ENCODE measurements at regions not wholly inside any gene's neighbourhood (a gene's known extent, or its start where the extent isn't known, plus 50 kb on each side); places are given as distances from the start of the nearest gene placed in this dataset.

- TF ChIP-seq, protein P1, sequence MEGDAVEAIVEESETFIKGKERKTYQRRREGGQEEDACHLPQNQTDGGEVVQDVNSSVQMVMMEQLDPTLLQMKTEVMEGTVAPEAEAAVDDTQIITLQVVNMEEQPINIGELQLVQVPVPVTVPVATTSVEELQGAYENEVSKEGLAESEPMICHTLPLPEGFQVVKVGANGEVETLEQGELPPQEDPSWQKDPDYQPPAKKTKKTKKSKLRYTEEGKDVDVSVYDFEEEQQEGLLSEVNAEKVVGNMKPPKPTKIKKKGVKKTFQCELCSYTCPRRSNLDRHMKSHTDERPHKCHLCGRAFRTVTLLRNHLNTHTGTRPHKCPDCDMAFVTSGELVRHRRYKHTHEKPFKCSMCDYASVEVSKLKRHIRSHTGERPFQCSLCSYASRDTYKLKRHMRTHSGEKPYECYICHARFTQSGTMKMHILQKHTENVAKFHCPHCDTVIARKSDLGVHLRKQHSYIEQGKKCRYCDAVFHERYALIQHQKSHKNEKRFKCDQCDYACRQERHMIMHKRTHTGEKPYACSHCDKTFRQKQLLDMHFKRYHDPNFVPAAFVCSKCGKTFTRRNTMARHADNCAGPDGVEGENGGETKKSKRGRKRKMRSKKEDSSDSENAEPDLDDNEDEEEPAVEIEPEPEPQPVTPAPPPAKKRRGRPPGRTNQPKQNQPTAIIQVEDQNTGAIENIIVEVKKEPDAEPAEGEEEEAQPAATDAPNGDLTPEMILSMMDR (IDR thresholded peaks at IDR 0.05) = no peak
- intact Hi-C loops (cut with micrococcal nuclease) = no loop called here
- ChIA-PET POLR2A (no interaction called here), CTCF (interaction anchor here (0.6 kb wide), 1 partner anchor 15 kb away, joined by 4 read pairs; no protein-coding TSS in a partner anchor)
- H3K27me3 Mint-ChIP-seq = peaks cover 14% of the 10 kb centered on the region
- H3K9me3 Mint-ChIP-seq = no peaks in the 10 kb centered on the region
- no peak overlapping the region for H3K4me3 Mint-ChIP-seq
- no peaks in the 10 kb centered on the region for H3K4me1 Mint-ChIP-seq (ENCODE audit: low read depth)
- no peaks in the 10 kb centered on the region for H3K36me3 Mint-ChIP-seq (ENCODE audit: low read depth)
- DNase-seq = no peak
- no peak overlapping the region for H3K27ac Mint-ChIP-seq
- no peak for ATAC-seq
Measured at GRCh38 chr17:79385962-79386563, 224.8 kb downstream of the RBFOX3 start.

- no peak overlapping the region for H3K27ac Mint-ChIP-seq
- ChIA-PET POLR2A (interaction anchor here (0.7 kb wide), 1 partner anchor 16 kb away, joined by 3 read pairs; no protein-coding TSS in a partner anchor), CTCF (no interaction called here)
- TF ChIP-seq, protein P1 (IDR thresholded peaks at IDR 0.05) = no peak
- DNase-seq (no peak), ATAC-seq (no peak)
- H3K36me3 Mint-ChIP-seq (ENCODE audit: low read depth) = no peaks in the 10 kb centered on the region
- H3K27me3 Mint-ChIP-seq = peaks cover 10% of the 10 kb centered on the region
- intact Hi-C loops (cut with micrococcal nuclease) = no loop called here
- no peak overlapping the region for H3K4me3 Mint-ChIP-seq
- no peaks in the 10 kb centered on the region for H3K4me1 Mint-ChIP-seq (ENCODE audit: low read depth)
- no peaks in the 10 kb centered on the region for H3K9me3 Mint-ChIP-seq
Measured at GRCh38 chr17:79382313-79382712, 228.5 kb downstream of the RBFOX3 start.

DNA sequence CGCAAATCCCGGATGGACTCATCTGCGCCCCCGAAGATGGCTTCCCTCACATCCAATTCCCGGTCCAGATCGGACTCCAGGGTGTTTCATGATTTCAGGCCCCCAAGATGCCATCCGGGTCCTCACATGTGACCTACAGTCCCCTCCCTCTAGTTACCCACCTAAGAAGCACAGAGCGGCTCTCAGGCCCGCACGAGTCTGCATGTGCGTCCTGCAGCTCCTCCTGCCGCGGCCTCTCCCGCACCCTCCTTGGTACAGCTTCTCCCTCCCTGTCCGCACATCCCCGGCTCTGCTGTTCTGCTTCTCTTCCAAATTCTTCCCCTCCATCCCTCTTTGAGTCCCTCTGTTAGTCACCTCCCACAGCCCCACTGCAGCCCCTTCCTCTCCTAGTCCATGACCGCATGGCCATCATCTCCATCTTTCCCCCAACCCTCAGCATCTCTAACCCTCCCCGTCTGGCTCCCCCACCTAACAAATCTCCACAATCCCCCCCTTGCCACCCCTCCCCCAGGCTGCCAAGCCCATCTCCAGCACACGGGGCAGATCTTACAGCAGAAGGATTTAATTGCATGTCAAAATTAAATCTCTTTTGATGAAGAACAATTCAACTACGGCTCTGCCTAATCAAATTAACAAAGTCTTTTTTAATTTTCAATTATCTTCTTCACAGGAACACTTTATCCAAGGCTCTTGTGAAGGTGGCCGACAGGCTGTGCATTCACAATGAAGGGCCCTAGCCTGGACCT, 231.0 kb downstream of the RBFOX3 start:
- ATAC-seq = no peak
- Mint-ChIP-seq H3K36me3 (ENCODE audit: low read depth) (no peaks in the 10 kb centered on the region), H3K4me3 (no peak overlapping the region), H3K27me3 (peaks cover 17% of the 10 kb centered on the region), H3K27ac (no peak overlapping the region), H3K9me3 (no peaks in the 10 kb centered on the region), H3K4me1 (ENCODE audit: low read depth) (no peaks in the 10 kb centered on the region)
- intact Hi-C loops (cut with micrococcal nuclease) = no loop called here
- CTCF ChIA-PET = interaction anchor here (1.5 kb wide), 1 partner anchor 14 kb away, joined by 5 read pairs; no protein-coding TSS in a partner anchor
- POLR2A ChIA-PET = no interaction called here
- TF ChIP-seq, protein P1 (IDR thresholded peaks at IDR 0.05) = no peak
- no peak for DNase-seq

DNA sequence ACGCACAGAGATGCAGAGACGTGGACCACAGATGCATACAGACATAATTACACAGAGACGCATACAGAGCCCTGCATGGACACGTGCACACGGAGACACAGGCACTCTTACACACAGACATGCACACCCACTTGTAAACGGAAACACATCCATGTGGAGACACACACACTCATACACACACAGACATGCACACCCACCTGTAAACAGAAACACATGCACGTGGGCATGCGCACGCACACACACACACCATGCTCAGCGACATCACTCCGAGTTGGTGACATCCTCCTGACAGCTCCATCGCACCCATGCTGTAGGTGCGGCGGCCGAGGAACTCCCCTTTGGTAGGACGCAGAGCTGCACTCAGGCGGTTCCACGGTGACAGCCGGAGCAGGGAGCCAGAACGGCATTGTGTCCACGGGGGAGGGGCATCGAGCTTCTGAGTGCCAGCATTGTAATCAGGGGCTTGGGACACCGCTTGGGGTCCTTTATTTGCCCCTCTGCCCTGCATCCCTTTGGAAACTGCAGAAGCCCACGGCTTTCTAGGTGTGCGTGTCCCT, 233.5 kb downstream of the RBFOX3 start:
- ChIA-PET CTCF (no interaction called here), POLR2A (no interaction called here)
- TF ChIP-seq, protein P1 (IDR thresholded peaks at IDR 0.05) = no peak
- Mint-ChIP-seq H3K36me3 (ENCODE audit: low read depth) (no peaks in the 10 kb centered on the region), H3K4me3 (no peak overlapping the region), H3K27ac (no peak overlapping the region), H3K9me3 (no peaks in the 10 kb centered on the region), H3K4me1 (ENCODE audit: low read depth) (no peaks in the 10 kb centered on the region), H3K27me3 (peaks cover 19% of the 10 kb centered on the region)
- no peak for ATAC-seq
- intact Hi-C loops (cut with micrococcal nuclease) = no loop called here
- no peak for DNase-seq

GRCh38 chr17:79374807-79375206, 236.0 kb downstream of the RBFOX3 start:
- intact Hi-C loops (cut with micrococcal nuclease) = no loop called here
- no peak overlapping the region for H3K4me3 Mint-ChIP-seq
- DNase-seq (no peak), ATAC-seq (no peak)
- TF ChIP-seq, protein P1 (IDR thresholded peaks at IDR 0.05) = no peak
- no peaks in the 10 kb centered on the region for H3K9me3 Mint-ChIP-seq
- H3K27me3 Mint-ChIP-seq = peaks cover 21% of the 10 kb centered on the region
- POLR2A ChIA-PET = no interaction called here
- H3K4me1 Mint-ChIP-seq (ENCODE audit: low read depth) = no peaks in the 10 kb centered on the region
- CTCF ChIA-PET = interaction anchor here (1.0 kb wide), 2 partner anchors 16 to 310 kb away, joined by 3 read pairs; no protein-coding TSS in a partner anchor
- H3K27ac Mint-ChIP-seq = no peak overlapping the region
- H3K36me3 Mint-ChIP-seq (ENCODE audit: low read depth) = no peaks in the 10 kb centered on the region
